ENCODE measurements at regions not wholly inside any gene's neighbourhood (a gene's known extent, or its start where the extent isn't known, plus 50 kb on each side); places are given as distances from the start of the nearest gene placed in this dataset.

DNA sequence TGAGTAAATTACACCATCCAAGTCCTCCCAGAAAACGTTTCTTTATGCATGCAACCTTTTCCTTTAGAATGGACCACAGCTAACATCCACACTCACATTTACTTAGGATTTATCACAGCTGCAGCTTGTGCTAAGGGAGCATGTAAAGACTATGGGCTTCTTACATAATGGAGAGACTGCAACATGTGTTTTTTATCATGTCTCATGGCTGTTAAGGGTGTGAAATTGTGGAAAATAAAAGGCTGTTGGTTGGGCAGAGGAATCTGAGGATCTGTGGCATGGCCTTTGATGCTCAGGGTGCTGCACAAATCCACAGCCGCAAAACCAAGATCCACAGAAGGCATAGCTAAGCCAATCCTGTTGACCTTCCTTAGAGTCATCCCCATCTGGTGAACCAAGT lies 112.0 kb upstream of the MTNR1B start:
- no peaks in the 10 kb centered on the region for H3K36me3 ChIP-seq
- TF ChIP-seq, protein P1, sequence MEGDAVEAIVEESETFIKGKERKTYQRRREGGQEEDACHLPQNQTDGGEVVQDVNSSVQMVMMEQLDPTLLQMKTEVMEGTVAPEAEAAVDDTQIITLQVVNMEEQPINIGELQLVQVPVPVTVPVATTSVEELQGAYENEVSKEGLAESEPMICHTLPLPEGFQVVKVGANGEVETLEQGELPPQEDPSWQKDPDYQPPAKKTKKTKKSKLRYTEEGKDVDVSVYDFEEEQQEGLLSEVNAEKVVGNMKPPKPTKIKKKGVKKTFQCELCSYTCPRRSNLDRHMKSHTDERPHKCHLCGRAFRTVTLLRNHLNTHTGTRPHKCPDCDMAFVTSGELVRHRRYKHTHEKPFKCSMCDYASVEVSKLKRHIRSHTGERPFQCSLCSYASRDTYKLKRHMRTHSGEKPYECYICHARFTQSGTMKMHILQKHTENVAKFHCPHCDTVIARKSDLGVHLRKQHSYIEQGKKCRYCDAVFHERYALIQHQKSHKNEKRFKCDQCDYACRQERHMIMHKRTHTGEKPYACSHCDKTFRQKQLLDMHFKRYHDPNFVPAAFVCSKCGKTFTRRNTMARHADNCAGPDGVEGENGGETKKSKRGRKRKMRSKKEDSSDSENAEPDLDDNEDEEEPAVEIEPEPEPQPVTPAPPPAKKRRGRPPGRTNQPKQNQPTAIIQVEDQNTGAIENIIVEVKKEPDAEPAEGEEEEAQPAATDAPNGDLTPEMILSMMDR (IDR thresholded peaks at IDR 0.05): no peak
- TF ChIP-seq POLR2A (IDR thresholded peaks at IDR 0.05): no peak
- H3K9me3 ChIP-seq: no peaks in the 10 kb centered on the region
- H3K4me1 ChIP-seq: no peaks in the 10 kb centered on the region
- intact Hi-C loops (cut with DNase I): no loop called here
- DNase-seq (no peak), ATAC-seq (no peak)
- no peak overlapping the region for H3K4me3 ChIP-seq
- WGBS, 4 donors: 70 to 80% (median 77%) methylated on average over 2 of the region's 2 CpGs
- no peak overlapping the region for H3K27ac ChIP-seq
- H3K27me3 ChIP-seq: peaks cover 0 to 4% (median 0%) of the 10 kb centered on the region in 9 donors

DNA sequence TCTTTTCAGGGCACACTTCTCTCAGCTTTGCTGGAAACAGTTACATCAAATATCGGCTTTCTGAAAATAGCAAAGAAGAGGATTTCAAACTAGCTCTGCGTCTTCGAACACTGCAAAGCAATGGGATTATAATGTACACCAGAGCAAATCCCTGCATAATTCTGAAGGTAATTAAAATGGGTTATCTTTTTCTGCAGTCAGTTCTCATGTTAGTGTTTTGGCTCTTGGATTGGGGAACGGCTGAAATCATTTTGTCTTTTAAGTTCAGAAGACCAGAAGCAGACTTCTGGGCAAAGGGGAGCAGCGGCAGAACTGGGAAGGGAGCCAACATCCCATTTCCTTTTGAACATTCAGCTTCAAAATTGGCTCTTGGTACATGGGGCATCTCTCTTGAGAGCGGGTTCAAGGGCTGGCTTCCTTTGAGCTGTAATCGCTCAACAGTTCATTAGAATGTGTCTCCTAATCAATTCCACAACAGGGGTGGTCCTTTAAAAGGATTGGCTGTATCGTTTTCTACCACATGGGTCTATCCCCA lies 110.2 kb upstream of the MTNR1B start:
- 46 to 61% (median 60%) methylated on average over 8 of the region's 8 CpGs for WGBS, 4 donors
- DNase-seq: no peak
- intact Hi-C loops (cut with DNase I): no loop called here
- H3K27me3 ChIP-seq: peaks cover 0 to 4% (median 0%) of the 10 kb centered on the region in 9 donors
- H3K4me3 ChIP-seq: no peak overlapping the region
- H3K4me1 ChIP-seq: no peaks in the 10 kb centered on the region
- ATAC-seq: no peak
- no peak for TF ChIP-seq POLR2A (IDR thresholded peaks at IDR 0.05)
- TF ChIP-seq, protein P1 (IDR thresholded peaks at IDR 0.05): no peak
- no peaks in the 10 kb centered on the region for H3K9me3 ChIP-seq
- H3K27ac ChIP-seq: no peak overlapping the region
- H3K36me3 ChIP-seq: no peaks in the 10 kb centered on the region

DNA sequence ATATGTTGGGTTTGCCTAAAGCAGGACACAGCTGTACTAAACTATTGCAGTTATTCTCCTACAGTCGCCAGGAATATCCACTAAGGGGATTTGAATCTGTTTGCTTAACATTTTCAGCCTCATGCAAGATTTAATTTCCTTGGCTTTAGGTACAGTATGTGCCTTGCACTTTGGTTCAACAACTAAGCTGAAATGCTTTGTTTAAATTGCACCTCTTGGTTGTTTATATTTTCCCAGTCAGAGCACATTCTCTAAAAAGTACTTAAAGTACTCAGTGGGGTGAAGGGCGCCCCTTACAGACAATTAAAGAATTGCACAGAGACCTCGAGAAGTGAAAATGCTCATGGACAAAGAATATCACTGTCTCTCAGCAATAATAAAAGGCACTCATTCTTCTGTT lies 107.8 kb upstream of the MTNR1B start:
- TF ChIP-seq POLR2A (IDR thresholded peaks at IDR 0.05): no peak
- TF ChIP-seq, protein P1 (IDR thresholded peaks at IDR 0.05): peak in 1 of 12 donors; percentile 7
- H3K27ac ChIP-seq: no peak overlapping the region
- H3K36me3 ChIP-seq: no peaks in the 10 kb centered on the region
- peaks cover 0 to 4% (median 0%) of the 10 kb centered on the region in 9 donors for H3K27me3 ChIP-seq
- DNase-seq (no peak), ATAC-seq (no peak)
- H3K9me3 ChIP-seq: no peaks in the 10 kb centered on the region
- 74 to 75% (median 74%) methylated on average over 3 of the region's 3 CpGs for WGBS, 4 donors
- no peaks in the 10 kb centered on the region for H3K4me1 ChIP-seq
- intact Hi-C loops (cut with DNase I): loop anchor here in 1 of 10 donors (10.0 kb wide), 1 partner anchor 157 kb away; no protein-coding TSS in a partner anchor
- H3K4me3 ChIP-seq: no peak overlapping the region

DNA sequence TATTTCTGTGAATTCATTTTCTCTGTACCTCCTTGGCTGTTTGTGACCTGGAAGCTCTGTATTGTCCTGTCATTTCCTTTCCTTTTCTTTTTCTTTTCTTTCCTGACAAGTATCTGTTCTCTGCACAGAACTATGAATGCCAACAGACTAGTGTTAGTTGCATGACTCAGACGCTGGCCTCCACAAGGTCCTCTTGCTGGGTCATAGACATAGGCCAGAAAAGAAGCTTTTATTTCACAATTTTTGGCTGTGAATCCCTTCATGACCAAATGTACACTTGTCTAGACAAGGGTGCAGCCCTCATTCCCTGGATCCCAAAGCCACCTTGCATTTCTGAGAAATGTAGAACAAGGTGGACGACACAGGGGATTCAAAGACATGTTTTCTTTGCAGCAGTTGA lies 104.1 kb upstream of the MTNR1B start:
- TF ChIP-seq, protein P1 (IDR thresholded peaks at IDR 0.05): no peak
- TF ChIP-seq POLR2A (IDR thresholded peaks at IDR 0.05): no peak
- peak in 3 of 4 donors; percentile 24 to 86 (median 80) for ATAC-seq
- DNase-seq: peak in 1 of 5 donors; percentile 28
- Histone ChIP-seq H3K27ac (no peak overlapping the region), H3K4me3 (no peak overlapping the region), H3K4me1 (no peaks in the 10 kb centered on the region), H3K27me3 (no peaks in the 10 kb centered on the region), H3K36me3 (no peaks in the 10 kb centered on the region), H3K9me3 (no peaks in the 10 kb centered on the region)
- WGBS, 4 donors: 68 to 79% (median 75%) methylated on average over 2 of the region's 2 CpGs
- intact Hi-C loops (cut with DNase I): loop anchor here in 1 of 10 donors (10.0 kb wide), 1 partner anchor 161 kb away; no protein-coding TSS in a partner anchor

Measured in heart left ventricle (tissue), 16 donors.